SK-N-MC (cell line): ENCODE measurements at regions not wholly inside any gene's neighbourhood (a gene's known extent, or its start where the extent isn't known, plus 50 kb on each side); places are given as distances from the start of the nearest gene placed in this dataset.

Experiments used
- EZH2 ChIP-seq: fragments of 200-600 bp; sonication (generic); IDR thresholded peaks from one replicate; pipeline ENCODE4 v1.6.1; 2017; ENCODE audit warnings: antibody characterized with exemption
- FOXP2 ChIP-seq: optimal IDR thresholded peaks from 2 replicates; pipeline ENCODE3; 2011; ENCODE audit warnings: mild to moderate bottlenecking, moderate library complexity; ENCODE audit not compliant: insufficient read depth; ENCODE audit errors: extremely low read length, control extremely low read depth
- POLR2AphosphoS5 ChIP-seq: IDR thresholded peaks from 2 replicates; pipeline ENCODE4 v1.6.1; 2012; ENCODE audit warnings: mild to moderate bottlenecking, low read depth, low read length, borderline replicate concordance

- no peak for TF ChIP-seq EZH2
- no peak for TF ChIP-seq POLR2AphosphoS5
- no peak for TF ChIP-seq FOXP2
Measured at GRCh38 chr18:77853859-77854258, 604.2 kb downstream of the GALR1 start.
